GM23338 (cell line): ENCODE measurements at regions not wholly inside any gene's neighbourhood (a gene's known extent, or its start where the extent isn't known, plus 50 kb on each side); places are given as distances from the start of the nearest gene placed in this dataset.

ENCODE experiments used
- ATAC-seq: fragments of 200-7000 bp; cut with Tn5 transposase; 3 replicates; pipeline ENCODE4 v1.9.1; 2020
- DNase-seq: peaks from one replicate; pipeline ENCODE4 v3.0.0-alpha.2; 2015; ENCODE audit warnings: low spot score
- H2AFZ ChIP-seq: fragments of 200-600 bp; sonication (generic); 2 replicates; pipeline ENCODE4 v1.8.0; 2016; ENCODE audit warnings: antibody characterized with exemption, mild to moderate bottlenecking, moderate library complexity
- H3F3A ChIP-seq: fragments of 200-600 bp; sonication (generic); replicated peaks from 2 replicates; pipeline ENCODE4 v1.8.0; 2017; ENCODE audit warnings: antibody characterized with exemption, mixed run types, low read depth
- H3K27ac ChIP-seq: fragments of 200-600 bp; sonication (generic); 2 replicates; pipeline ENCODE4 v1.6.1; 2016; ENCODE audit warnings: low read depth
- H3K27me3 ChIP-seq: fragments of 200-600 bp; sonication (generic); 2 replicates; pipeline ENCODE4 v1.8.0; 2016; ENCODE audit warnings: mild to moderate bottlenecking, mixed run types, moderate library complexity; ENCODE audit not compliant: insufficient read depth
- H3K36me3 ChIP-seq: fragments of 200-600 bp; sonication (generic); 2 replicates; pipeline ENCODE4 v1.8.0; 2016; ENCODE audit warnings: mild to moderate bottlenecking; ENCODE audit not compliant: insufficient read depth
- H3K4me1 ChIP-seq: fragments of 200-600 bp; sonication (generic); 2 replicates; pipeline ENCODE4 v1.8.0; 2016; ENCODE audit warnings: mild to moderate bottlenecking, moderate library complexity; ENCODE audit not compliant: insufficient read depth
- H3K4me2 ChIP-seq: fragments of 200-600 bp; sonication (generic); 2 replicates; pipeline ENCODE4 v1.7.1; 2017; ENCODE audit warnings: mixed run types
- H3K4me3 ChIP-seq: fragments of 200-600 bp; sonication (generic); 2 replicates; pipeline ENCODE4 v1.6.1; 2016; ENCODE audit warnings: mixed run types
- H3K79me2 ChIP-seq: fragments of 200-600 bp; sonication (generic); replicated peaks from 2 replicates; pipeline ENCODE4 v1.8.0; 2017; ENCODE audit warnings: mild to moderate bottlenecking; ENCODE audit not compliant: insufficient read depth
- H3K9me2 ChIP-seq: fragments of 200-600 bp; sonication (generic); 2 replicates; pipeline ENCODE4 v1.8.0; 2017; ENCODE audit not compliant: insufficient read depth
- H4K20me1 ChIP-seq: fragments of 200-600 bp; sonication (generic); replicated peaks from 2 replicates; pipeline ENCODE4 v1.8.0; 2017; ENCODE audit warnings: mild to moderate bottlenecking; ENCODE audit not compliant: insufficient read depth
- H3K27ac Mint-ChIP-seq: 2 replicates; pipeline ENCODE4 v1.8.0; 2020; ENCODE audit warnings: inconsistent platforms, mild to moderate bottlenecking, moderate library complexity, mixed read lengths
- H3K27me3 Mint-ChIP-seq: 3 replicates; pipeline ENCODE4 v1.8.0; 2022; ENCODE audit warnings: low read depth, mild to moderate bottlenecking, moderate library complexity, mixed read lengths, inconsistent platforms; ENCODE audit not compliant: insufficient read depth, poor library complexity
- H3K36me3 Mint-ChIP-seq: 3 replicates; pipeline ENCODE4 v1.8.0; 2021; ENCODE audit warnings: low read depth, mild to moderate bottlenecking, inconsistent platforms, moderate library complexity, mixed read lengths
- H3K4me1 Mint-ChIP-seq: 3 replicates; pipeline ENCODE4 v1.8.0; 2020; ENCODE audit warnings: mild to moderate bottlenecking, inconsistent platforms, mixed read lengths
- H3K4me3 Mint-ChIP-seq: 3 replicates; pipeline ENCODE4 v1.8.0; 2021; ENCODE audit warnings: moderate library complexity, mild to moderate bottlenecking, inconsistent platforms, mixed read lengths
- H3K9me3 Mint-ChIP-seq: 3 replicates; pipeline ENCODE4 v1.8.0; 2020; ENCODE audit warnings: moderate library complexity, mild to moderate bottlenecking, inconsistent platforms, mixed read lengths
- CTCF ChIP-seq, 2 experiments: fragments of 200-600 bp in 1 of 2; sonication (generic) in 1 of 2; conservative IDR thresholded peaks; 2 replicates each; pipeline versions ENCODE4 v1.5.1 to v1.6.1; 2016 to 2017; ENCODE audit warnings: antibody characterized with exemption in 2 of 2, low read depth in 2 of 2, mild to moderate bottlenecking in 2 of 2, moderate library complexity in 1 of 2
- ETS1 ChIP-seq: IDR thresholded peaks from 2 replicates; pipeline ENCODE4 v1.6.1; 2016; ENCODE audit warnings: antibody characterized with exemption
- EZH2phosphoT487 ChIP-seq: fragments of 200-600 bp; sonication (generic); IDR thresholded peaks from one replicate; pipeline ENCODE4 v1.8.1; 2018; ENCODE audit warnings: antibody characterized with exemption; ENCODE audit not compliant: unreplicated experiment
- JUNB ChIP-seq: IDR thresholded peaks from one replicate; pipeline ENCODE4 v1.6.1; 2016; ENCODE audit warnings: antibody characterized with exemption; ENCODE audit not compliant: unreplicated experiment
- NANOG ChIP-seq: IDR thresholded peaks from 2 replicates; pipeline ENCODE4 v1.6.1; 2016; ENCODE audit warnings: antibody characterized with exemption, borderline replicate concordance
- POLR2AphosphoS5 ChIP-seq: IDR thresholded peaks from 2 replicates; pipeline ENCODE4 v1.6.1; 2016; ENCODE audit warnings: antibody characterized with exemption, low read depth
- STAT1 ChIP-seq: IDR thresholded peaks from one replicate; pipeline ENCODE4 v1.6.1; 2016; ENCODE audit warnings: antibody characterized with exemption; ENCODE audit not compliant: unreplicated experiment
- ZNF114 ChIP-seq: fragments of 250-450 bp; sonication (Bioruptor Pico); IDR thresholded peaks from 2 replicates; pipeline ENCODE4 v1.5.0; 2020; ENCODE audit warnings: mild to moderate bottlenecking, moderate library complexity
- ZNF462 ChIP-seq: fragments of 250-450 bp; sonication (Bioruptor Pico); IDR thresholded peaks from 2 replicates; pipeline ENCODE4 v1.5.0; 2020; ENCODE audit warnings: mild to moderate bottlenecking, moderate library complexity

GRCh38 chr2:84137034-84137433, 322.0 kb downstream of the SUCLG1 start:
- H3K36me3 Mint-ChIP-seq = no peaks in the 10 kb centered on the region
- TF ChIP-seq JUNB = no peak
- no peak for TF ChIP-seq ETS1
- TF ChIP-seq STAT1 = no peak
- no peak for TF ChIP-seq ZNF114
- TF ChIP-seq NANOG = no peak
- no peak for TF ChIP-seq EZH2phosphoT487
- TF ChIP-seq ZNF462 (CRISPR knock-in tag) = no peak
- no peak for TF ChIP-seq POLR2AphosphoS5
- TF ChIP-seq CTCF (conservative IDR thresholded peaks at IDR 0.05; ENCODE audit: low read depth in 2 of 2) = no peak
- Histone ChIP-seq H3F3A (no peaks in the 10 kb centered on the region), H3K4me2 (no peak overlapping the region), H3K27me3 (no peaks in the 10 kb centered on the region), H3K4me3 (no peak overlapping the region), H3K9me2 (peaks cover 7% of the 10 kb centered on the region; the same call in 1 of the 2 replicates), H3K4me1 (no peaks in the 10 kb centered on the region), H3K27ac (no peak overlapping the region), H3K36me3 (no peaks in the 10 kb centered on the region), H2AFZ (no peak overlapping the region), H3K79me2 (no peaks in the 10 kb centered on the region), H4K20me1 (no peaks in the 10 kb centered on the region)
- DNase-seq (no peak), ATAC-seq (no peak)
- H3K4me1 Mint-ChIP-seq = peaks cover 2% of the 10 kb centered on the region; the same call in 1 of the 3 replicates
- H3K27ac Mint-ChIP-seq = no peak overlapping the region
- H3K9me3 Mint-ChIP-seq = no peaks in the 10 kb centered on the region
- no peaks in the 10 kb centered on the region for H3K27me3 Mint-ChIP-seq
- no peak overlapping the region for H3K4me3 Mint-ChIP-seq
